ENCODE measurements at regions not wholly inside any gene's neighbourhood (a gene's known extent, or its start where the extent isn't known, plus 50 kb on each side); places are given as distances from the start of the nearest gene placed in this dataset.

GRCh38 chr6:101281266-101281665 lies 112.2 kb upstream of the GRIK2 start (continued):
- no peak for TF ChIP-seq POU6F1 (CRISPR knock-in tag; IDR thresholded peaks at IDR 0.05; ENCODE audit: borderline replicate concordance, low read depth)
- TF ChIP-seq CREB5 (CRISPR knock-in tag; IDR thresholded peaks at IDR 0.05; ENCODE audit: low read depth), result no peak

- no peak for ATAC-seq
- TF ChIP-seq ZFP3 (CRISPR knock-in tag; IDR thresholded peaks at IDR 0.05) (no peak), ZNF565 (CRISPR knock-in tag; conservative IDR thresholded peaks at IDR 0.05; ENCODE audit: low read depth) (no peak), PPARA (CRISPR knock-in tag; IDR thresholded peaks at IDR 0.05; ENCODE audit: borderline replicate concordance) (no peak), POU6F1 (CRISPR knock-in tag; IDR thresholded peaks at IDR 0.05; ENCODE audit: borderline replicate concordance, low read depth) (no peak), CSDC2 (CRISPR knock-in tag; IDR thresholded peaks at IDR 0.05) (no peak), ARNTL (CRISPR knock-in tag; IDR thresholded peaks at IDR 0.05; ENCODE audit: borderline replicate concordance, low read depth) (no peak), TCF4 (CRISPR knock-in tag; IDR thresholded peaks at IDR 0.05; ENCODE audit: borderline replicate concordance) (no peak), ESRRG (CRISPR knock-in tag; IDR thresholded peaks at IDR 0.05) (no peak), TSHZ2 (CRISPR knock-in tag; IDR thresholded peaks at IDR 0.05) (no peak), GLIS3 (CRISPR knock-in tag; IDR thresholded peaks at IDR 0.05) (no peak), ZC3H10 (CRISPR knock-in tag; IDR thresholded peaks at IDR 0.05) (no peak), PATZ1 (CRISPR knock-in tag; IDR thresholded peaks at IDR 0.05; ENCODE audit: borderline replicate concordance) (no peak)
These were observed 109.4 kb upstream of the GRIK2 start for GRCh38 chr6:101284131-101284530.

- no peak for ATAC-seq
- no peak for TF ChIP-seq OSR1 (CRISPR knock-in tag; IDR thresholded peaks at IDR 0.05)
- no peak for TF ChIP-seq ZFP30 (CRISPR knock-in tag; IDR thresholded peaks at IDR 0.05)
- TF ChIP-seq ZFP3 (CRISPR knock-in tag; IDR thresholded peaks at IDR 0.05), result no peak
- TF ChIP-seq ESRRG (CRISPR knock-in tag; IDR thresholded peaks at IDR 0.05), result no peak
- no peak for TF ChIP-seq PATZ1 (CRISPR knock-in tag; IDR thresholded peaks at IDR 0.05; ENCODE audit: borderline replicate concordance)
- TF ChIP-seq CREB5 (CRISPR knock-in tag; IDR thresholded peaks at IDR 0.05; ENCODE audit: low read depth), result no peak
- no peak for TF ChIP-seq TCF4 (CRISPR knock-in tag; IDR thresholded peaks at IDR 0.05; ENCODE audit: borderline replicate concordance)
- no peak for TF ChIP-seq ZC3H10 (CRISPR knock-in tag; IDR thresholded peaks at IDR 0.05)
- no peak for TF ChIP-seq TSHZ2 (CRISPR knock-in tag; IDR thresholded peaks at IDR 0.05)
- no peak for TF ChIP-seq RARB (CRISPR knock-in tag; IDR thresholded peaks at IDR 0.05)
- TF ChIP-seq CSDC2 (CRISPR knock-in tag; IDR thresholded peaks at IDR 0.05), result no peak
- TF ChIP-seq CSRNP3 (CRISPR knock-in tag; IDR thresholded peaks at IDR 0.05), result no peak
These were observed 107.4 kb upstream of the GRIK2 start for GRCh38 chr6:101286146-101286545.
